ENCODE measurements at regions not wholly inside any gene's neighbourhood (a gene's known extent, or its start where the extent isn't known, plus 50 kb on each side); places are given as distances from the start of the nearest gene placed in this dataset.

DNA sequence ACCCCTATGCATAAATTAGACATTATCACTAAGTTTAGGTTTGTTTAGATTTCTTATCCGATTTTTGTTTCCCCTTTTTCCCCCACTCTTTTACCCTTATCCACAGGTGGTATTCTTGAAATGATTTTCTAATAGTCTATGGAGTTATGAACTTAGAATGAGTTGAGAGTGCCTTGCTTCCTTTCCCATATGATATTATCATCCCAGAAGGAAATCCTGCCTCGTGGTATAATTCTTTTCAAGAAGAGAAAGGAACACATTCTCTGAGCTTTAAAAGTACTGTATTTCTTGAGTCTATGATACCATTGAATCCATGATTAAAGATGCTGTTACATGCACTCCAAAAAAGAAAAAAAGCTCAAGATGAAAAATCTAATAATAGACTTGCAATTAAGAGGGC lies 76.9 kb upstream of the ADAMTSL1 start:
- DNase-seq (ENCODE audit: low read depth) (no peak), FAIRE-seq (no peak)
- Mint-ChIP-seq H3K36me3 (ENCODE audit: low read depth, unreplicated experiment) (no peaks in the 10 kb centered on the region), H3K9me3 (ENCODE audit: unreplicated experiment) (no peaks in the 10 kb centered on the region), H3K4me3 (ENCODE audit: unreplicated experiment) (no peak overlapping the region), H3K27ac (ENCODE audit: unreplicated experiment) (no peak overlapping the region), H3K4me1 (ENCODE audit: low read depth, unreplicated experiment) (peaks cover 11% of the 10 kb centered on the region), H3K27me3 (ENCODE audit: low read depth, unreplicated experiment) (no peaks in the 10 kb centered on the region)
- no peak overlapping the region for H3K9ac ChIP-seq (ENCODE audit: low read length)
- H3K36me3 ChIP-seq (ENCODE audit: insufficient read depth, low read length), result no peaks in the 10 kb centered on the region
- H3K27me3 ChIP-seq (ENCODE audit: insufficient read depth, low read length), result no peaks in the 10 kb centered on the region
- no peak overlapping the region for H3K4me2 ChIP-seq (ENCODE audit: low read length)
- H3K9me3 ChIP-seq (ENCODE audit: insufficient read depth, low read depth, low read length), result no peaks in the 10 kb centered on the region
- no peak overlapping the region for H3K4me3 ChIP-seq (ENCODE audit: insufficient read depth, low read depth, low read length)
- H3K27ac ChIP-seq (ENCODE audit: low read depth, low read length), result no peak overlapping the region
- H3K79me2 ChIP-seq (ENCODE audit: insufficient read depth, low read length), result no peaks in the 10 kb centered on the region
- no peaks in the 10 kb centered on the region for H4K20me1 ChIP-seq (ENCODE audit: insufficient read depth, low read length)
- H2AFZ ChIP-seq (ENCODE audit: low read depth, low read length), result no peak overlapping the region
- TF ChIP-seq, protein P1, sequence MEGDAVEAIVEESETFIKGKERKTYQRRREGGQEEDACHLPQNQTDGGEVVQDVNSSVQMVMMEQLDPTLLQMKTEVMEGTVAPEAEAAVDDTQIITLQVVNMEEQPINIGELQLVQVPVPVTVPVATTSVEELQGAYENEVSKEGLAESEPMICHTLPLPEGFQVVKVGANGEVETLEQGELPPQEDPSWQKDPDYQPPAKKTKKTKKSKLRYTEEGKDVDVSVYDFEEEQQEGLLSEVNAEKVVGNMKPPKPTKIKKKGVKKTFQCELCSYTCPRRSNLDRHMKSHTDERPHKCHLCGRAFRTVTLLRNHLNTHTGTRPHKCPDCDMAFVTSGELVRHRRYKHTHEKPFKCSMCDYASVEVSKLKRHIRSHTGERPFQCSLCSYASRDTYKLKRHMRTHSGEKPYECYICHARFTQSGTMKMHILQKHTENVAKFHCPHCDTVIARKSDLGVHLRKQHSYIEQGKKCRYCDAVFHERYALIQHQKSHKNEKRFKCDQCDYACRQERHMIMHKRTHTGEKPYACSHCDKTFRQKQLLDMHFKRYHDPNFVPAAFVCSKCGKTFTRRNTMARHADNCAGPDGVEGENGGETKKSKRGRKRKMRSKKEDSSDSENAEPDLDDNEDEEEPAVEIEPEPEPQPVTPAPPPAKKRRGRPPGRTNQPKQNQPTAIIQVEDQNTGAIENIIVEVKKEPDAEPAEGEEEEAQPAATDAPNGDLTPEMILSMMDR (IDR thresholded peaks at IDR 0.05; ENCODE audit: insufficient read depth, low read depth, low read length), result no peak
- TF ChIP-seq EZH2 (IDR thresholded peaks at IDR 0.05; ENCODE audit: insufficient read depth, low read length), result no peak
- H3K4me1 ChIP-seq (ENCODE audit: insufficient read depth, low read length), result peaks cover 15% of the 10 kb centered on the region

GRCh38 chr9:18398038-18398437 lies 75.9 kb upstream of the ADAMTSL1 start:
- H3K79me2 ChIP-seq (ENCODE audit: insufficient read depth, low read length), result no peaks in the 10 kb centered on the region
- Mint-ChIP-seq H3K4me1 (ENCODE audit: low read depth, unreplicated experiment) (peaks cover 11% of the 10 kb centered on the region), H3K27me3 (ENCODE audit: low read depth, unreplicated experiment) (no peaks in the 10 kb centered on the region), H3K27ac (ENCODE audit: unreplicated experiment) (no peak overlapping the region), H3K4me3 (ENCODE audit: unreplicated experiment) (no peak overlapping the region), H3K9me3 (ENCODE audit: unreplicated experiment) (no peaks in the 10 kb centered on the region), H3K36me3 (ENCODE audit: low read depth, unreplicated experiment) (no peaks in the 10 kb centered on the region)
- no peaks in the 10 kb centered on the region for H3K36me3 ChIP-seq (ENCODE audit: insufficient read depth, low read length)
- FAIRE-seq (no peak), DNase-seq (ENCODE audit: low read depth) (no peak)
- TF ChIP-seq EZH2 (IDR thresholded peaks at IDR 0.05; ENCODE audit: insufficient read depth, low read length), result no peak
- TF ChIP-seq, protein P1 (IDR thresholded peaks at IDR 0.05; ENCODE audit: insufficient read depth, low read depth, low read length), result no peak
- no peak overlapping the region for H2AFZ ChIP-seq (ENCODE audit: low read depth, low read length)
- H3K9me3 ChIP-seq (ENCODE audit: insufficient read depth, low read depth, low read length), result no peaks in the 10 kb centered on the region
- no peak overlapping the region for H3K4me2 ChIP-seq (ENCODE audit: low read length)
- H3K27me3 ChIP-seq (ENCODE audit: insufficient read depth, low read length), result no peaks in the 10 kb centered on the region
- peaks cover 10% of the 10 kb centered on the region for H3K4me1 ChIP-seq (ENCODE audit: insufficient read depth, low read length)
- H3K4me3 ChIP-seq (ENCODE audit: insufficient read depth, low read depth, low read length), result no peak overlapping the region
- no peak overlapping the region for H3K27ac ChIP-seq (ENCODE audit: low read depth, low read length)
- H4K20me1 ChIP-seq (ENCODE audit: insufficient read depth, low read length), result no peaks in the 10 kb centered on the region
- H3K9ac ChIP-seq (ENCODE audit: low read length), result no peak overlapping the region

GRCh38 chr9:18404434-18405029 lies 69.4 kb upstream of the ADAMTSL1 start:
- H3K4me1 ChIP-seq (ENCODE audit: insufficient read depth, low read length), result no peaks in the 10 kb centered on the region
- no peaks in the 10 kb centered on the region for H3K9me3 ChIP-seq (ENCODE audit: insufficient read depth, low read depth, low read length)
- H4K20me1 ChIP-seq (ENCODE audit: insufficient read depth, low read length), result no peaks in the 10 kb centered on the region
- Mint-ChIP-seq H3K9me3 (ENCODE audit: unreplicated experiment) (no peaks in the 10 kb centered on the region), H3K27ac (ENCODE audit: unreplicated experiment) (no peak overlapping the region), H3K4me3 (ENCODE audit: unreplicated experiment) (no peak overlapping the region), H3K27me3 (ENCODE audit: low read depth, unreplicated experiment) (no peaks in the 10 kb centered on the region), H3K4me1 (ENCODE audit: low read depth, unreplicated experiment) (no peaks in the 10 kb centered on the region), H3K36me3 (ENCODE audit: low read depth, unreplicated experiment) (no peaks in the 10 kb centered on the region)
- TF ChIP-seq, protein P1 (IDR thresholded peaks at IDR 0.05; ENCODE audit: insufficient read depth, low read depth, low read length), result no peak
- TF ChIP-seq EZH2 (IDR thresholded peaks at IDR 0.05; ENCODE audit: insufficient read depth, low read length), result no peak
- no peak overlapping the region for H3K9ac ChIP-seq (ENCODE audit: low read length)
- H3K4me3 ChIP-seq (ENCODE audit: insufficient read depth, low read depth, low read length), result no peak overlapping the region
- no peak overlapping the region for H3K27ac ChIP-seq (ENCODE audit: low read depth, low read length)
- H2AFZ ChIP-seq (ENCODE audit: low read depth, low read length), result no peak overlapping the region
- no peaks in the 10 kb centered on the region for H3K79me2 ChIP-seq (ENCODE audit: insufficient read depth, low read length)
- no peaks in the 10 kb centered on the region for H3K27me3 ChIP-seq (ENCODE audit: insufficient read depth, low read length)
- no peak overlapping the region for H3K4me2 ChIP-seq (ENCODE audit: low read length)
- no peak for FAIRE-seq
- no peaks in the 10 kb centered on the region for H3K36me3 ChIP-seq (ENCODE audit: insufficient read depth, low read length)
- DNase-seq (ENCODE audit: low read depth), result no peak

Data from astrocyte (in vitro differentiated cells and primary cell).